Glomerular endothelial cell (primary cell): ENCODE measurements at regions not wholly inside any gene's neighbourhood (a gene's known extent, or its start where the extent isn't known, plus 50 kb on each side); places are given as distances from the start of the nearest gene placed in this dataset.
"Not testable (repeated sequence)": the region's sequence is repeated elsewhere in the genome, so short reads cannot be mapped to it uniquely, and the experiment has no call there.

Experiments used
- DNase-seq: peaks from one replicate; pipeline ENCODE4 v3.0.0-alpha.2; 2011; ENCODE audit warnings: low read depth, low spot score; ENCODE audit errors: extremely low read depth

- not testable (repeated sequence) for DNase-seq
These were observed 747.8 kb upstream of the NRXN1 start for GRCh38 chr2:51779723-51780122.

GRCh38 chr2:51778806-51779205 is 746.9 kb upstream of the NRXN1 start:
- no peak for DNase-seq

GRCh38 chr2:51774606-51775005 is 742.7 kb upstream of the NRXN1 start:
- DNase-seq: not testable (repeated sequence)

GRCh38 chr2:51760441-51760840 is 728.5 kb upstream of the NRXN1 start:
- DNase-seq: no peak

GRCh38 chr2:51758081-51758480 is 726.1 kb upstream of the NRXN1 start:
- DNase-seq: no peak

- no peak for DNase-seq
These were observed 702.2 kb upstream of the NRXN1 start for GRCh38 chr2:51734115-51734514.

- DNase-seq: no peak
These were observed 691.8 kb upstream of the NRXN1 start for GRCh38 chr2:51723691-51724090.

- no peak for DNase-seq
These were observed 690.4 kb upstream of the NRXN1 start for GRCh38 chr2:51722311-51722710.

GRCh38 chr2:51720826-51721225 is 688.9 kb upstream of the NRXN1 start:
- DNase-seq: no peak

GRCh38 chr2:51718881-51719280 is 686.9 kb upstream of the NRXN1 start:
- DNase-seq: no peak

- no peak for DNase-seq
These were observed 685.4 kb upstream of the NRXN1 start for GRCh38 chr2:51717312-51717711.

- DNase-seq: no peak
These were observed 679.8 kb upstream of the NRXN1 start for GRCh38 chr2:51711766-51712165.

GRCh38 chr2:51710222-51710621 is 678.3 kb upstream of the NRXN1 start:
- no peak for DNase-seq

- no peak for DNase-seq
These were observed 675.7 kb upstream of the NRXN1 start for GRCh38 chr2:51707625-51708024.

GRCh38 chr2:51706220-51706619 is 674.3 kb upstream of the NRXN1 start:
- no peak for DNase-seq

GRCh38 chr2:51705417-51705816 is 673.5 kb upstream of the NRXN1 start:
- DNase-seq: no peak

GRCh38 chr2:51698021-51698420 is 666.1 kb upstream of the NRXN1 start:
- DNase-seq: no peak

- DNase-seq: no peak
These were observed 665.2 kb upstream of the NRXN1 start for GRCh38 chr2:51697095-51697494.

GRCh38 chr2:51695531-51695930 is 663.6 kb upstream of the NRXN1 start:
- no peak for DNase-seq

- no peak for DNase-seq
These were observed 661.7 kb upstream of the NRXN1 start for GRCh38 chr2:51693640-51694039.

- DNase-seq: no peak
These were observed 649.9 kb upstream of the NRXN1 start for GRCh38 chr2:51681854-51682253.

- DNase-seq: no peak
These were observed 641.7 kb upstream of the NRXN1 start for GRCh38 chr2:51673628-51674027.

- no peak for DNase-seq
These were observed 635.7 kb upstream of the NRXN1 start for GRCh38 chr2:51667679-51668078.

- no peak for DNase-seq
These were observed 630.3 kb upstream of the NRXN1 start for GRCh38 chr2:51662187-51662586.
